Mammary epithelial cell (primary cell): ENCODE measurements at regions not wholly inside any gene's neighbourhood (a gene's known extent, or its start where the extent isn't known, plus 50 kb on each side); places are given as distances from the start of the nearest gene placed in this dataset.

ENCODE experiments used
- CTCF ChIP-seq, 2 donors: IDR thresholded peaks in 1 of 2; conservative IDR thresholded peaks in 1 of 2; 2 replicates each; pipeline ENCODE4 v1.5.1; 2011 to 2012; ENCODE audit warnings: inconsistent platforms in 2 of 2, low read length in 2 of 2, mild to moderate bottlenecking in 2 of 2, control low read depth in 1 of 2, low read depth in 1 of 2; ENCODE audit not compliant: insufficient read depth in 1 of 2; ENCODE audit errors: extremely low read depth in 1 of 2
- EZH2 ChIP-seq: IDR thresholded peaks from 2 replicates; pipeline ENCODE4 v1.6.1; 2012; ENCODE audit warnings: low read length, inconsistent platforms, borderline replicate concordance

GRCh38 chr11:45337583-45338360 lies 51.6 kb upstream of the SYT13 start:
- TF ChIP-seq CTCF (conservative IDR thresholded peaks at IDR 0.05 in 1 of 2, IDR thresholded peaks at IDR 0.05 in 1 of 2; ENCODE audit: extremely low read depth in 1 of 2, insufficient read depth in 1 of 2, low read depth in 1 of 2, low read length in 2 of 2): no peak
- TF ChIP-seq EZH2: no peak
